ENCODE measurements at regions not wholly inside any gene's neighbourhood (a gene's known extent, or its start where the extent isn't known, plus 50 kb on each side); places are given as distances from the start of the nearest gene placed in this dataset.

GRCh38 chr13:72506706-72507105 lies 220.7 kb downstream of the MZT1 start (continued):
- TF ChIP-seq RERE (CRISPR knock-in tag; IDR thresholded peaks at IDR 0.05; ENCODE audit: low read depth): no peak
- no peak for TF ChIP-seq ZNF780A (CRISPR knock-in tag; IDR thresholded peaks at IDR 0.05)
- no peak for TF ChIP-seq ELF3 (CRISPR knock-in tag; IDR thresholded peaks at IDR 0.05)
- TF ChIP-seq MAFG (CRISPR knock-in tag; IDR thresholded peaks at IDR 0.05): no peak

GRCh38 chr13:72505376-72505775 lies 222.1 kb downstream of the MZT1 start:
- no peaks in the 10 kb centered on the region for H3K9me3 ChIP-seq (ENCODE audit: low read length)
- in situ Hi-C loops (cut with HindIII; ENCODE audit: extremely low pct_ligation_motif_present, low pct_unique_long_range_greater_than_20kb) (no loop called here), intact Hi-C loops (cut with micrococcal nuclease; ENCODE audit: unreplicated experiment) (loop anchor here (5.0 kb wide), 1 partner anchor 52 kb away; no protein-coding TSS in a partner anchor)
- H3K36me3 ChIP-seq (replicated peaks in 1 of 2; ENCODE audit: control insufficient read depth in 1 of 2, insufficient read depth in 2 of 2, low read length in 2 of 2): no peaks in the 10 kb centered on the region
- no peak overlapping the region for H3K4me2 ChIP-seq (ENCODE audit: low read depth, low read length)
- ChIA-PET CTCF (ENCODE audit: low intra/inter-chr PET ratio, low total read pairs) (no interaction called here), POLR2A (no interaction called here)
- FAIRE-seq (no peak), DNase-seq (ENCODE audit: low spot score) (no peak), ATAC-seq (no peak)
- H3K27me3 ChIP-seq (ENCODE audit: control insufficient read depth in 1 of 2, insufficient read depth in 2 of 2, low read length in 2 of 2): no peaks in the 10 kb centered on the region
- no peak overlapping the region for H3K4me3 ChIP-seq (replicated peaks in 1 of 3; ENCODE audit: insufficient read depth in 1 of 3, low read depth in 2 of 3, low read length in 3 of 3)
- H3K79me2 ChIP-seq (ENCODE audit: insufficient read depth, low read length): no peaks in the 10 kb centered on the region
- H2AFZ ChIP-seq (ENCODE audit: low read length): no peak overlapping the region
- no TSS peak for BruUV-seq (replicated peaks)
- no peak overlapping the region for H3K9ac ChIP-seq (ENCODE audit: insufficient read depth, low read depth, low read length)
- no peak overlapping the region for H3K27ac ChIP-seq (ENCODE audit: extremely low read length, insufficient read depth, low read length)
- no peaks in the 10 kb centered on the region for H4K20me1 ChIP-seq (ENCODE audit: insufficient read depth, low read length)
- peaks cover 36% of the 10 kb centered on the region for H3K4me1 ChIP-seq (ENCODE audit: insufficient read depth, low read length)
- TF ChIP-seq ZNF432 (CRISPR knock-in tag; IDR thresholded peaks at IDR 0.05; ENCODE audit: borderline replicate concordance): no peak
- no peak for TF ChIP-seq RAD51 (IDR thresholded peaks at IDR 0.05; ENCODE audit: borderline replicate concordance)
- no peak for TF ChIP-seq CENPX (CRISPR knock-in tag; IDR thresholded peaks at IDR 0.05)
- no peak for TF ChIP-seq ARID4A (CRISPR knock-in tag; IDR thresholded peaks at IDR 0.05; ENCODE audit: borderline replicate concordance)
- no peak for TF ChIP-seq ZNF766 (CRISPR knock-in tag; IDR thresholded peaks at IDR 0.05; ENCODE audit: borderline replicate concordance)
- TF ChIP-seq RFX1 (IDR thresholded peaks at IDR 0.05): no peak
- TF ChIP-seq HNRNPH1 (optimal IDR thresholded peaks at IDR 0.05; ENCODE audit: low read depth, low read length): no peak
- TF ChIP-seq ZMYM3 (CRISPR knock-in tag; IDR thresholded peaks at IDR 0.05): no peak
- no peak for TF ChIP-seq CSRNP2 (CRISPR knock-in tag; conservative IDR thresholded peaks at IDR 0.05; ENCODE audit: low read depth)
